ENCODE measurements at regions not wholly inside any gene's neighbourhood (a gene's known extent, or its start where the extent isn't known, plus 50 kb on each side); places are given as distances from the start of the nearest gene placed in this dataset.

GRCh38 chr14:98551028-98551427, 721.0 kb downstream of the BCL11B start:
- DNase-seq: no peak

- DNase-seq: no peak
These were observed 716.6 kb downstream of the BCL11B start for GRCh38 chr14:98555440-98555839.

- DNase-seq: no peak
These were observed 708.0 kb downstream of the BCL11B start for GRCh38 chr14:98564006-98564405.

DNA sequence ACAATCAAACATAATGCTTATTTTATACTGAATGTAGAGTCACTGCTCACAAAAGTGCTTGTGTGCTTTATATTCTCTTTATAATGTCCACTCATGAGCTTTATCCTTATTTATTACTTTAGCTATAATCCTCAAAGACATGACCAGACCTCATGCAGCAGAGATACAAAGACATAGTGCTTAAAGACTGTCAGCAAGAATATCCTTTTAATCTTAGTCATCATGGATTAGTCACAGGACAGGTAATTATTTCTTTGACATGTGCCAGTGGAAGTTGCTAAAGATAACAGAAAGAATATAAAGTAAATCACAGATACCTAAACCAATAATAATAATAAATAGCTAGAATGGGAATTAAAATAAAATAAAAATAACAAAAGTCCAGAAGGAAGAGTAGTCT, 707.5 kb downstream of the BCL11B start:
- DNase-seq: no peak

- no peak for DNase-seq
These were observed 700.9 kb downstream of the BCL11B start for GRCh38 chr14:98571104-98571503.

GRCh38 chr14:98573082-98573481, 698.9 kb downstream of the BCL11B start:
- no peak for DNase-seq

- DNase-seq: no peak
These were observed 695.5 kb downstream of the BCL11B start for GRCh38 chr14:98576463-98576862.

DNA sequence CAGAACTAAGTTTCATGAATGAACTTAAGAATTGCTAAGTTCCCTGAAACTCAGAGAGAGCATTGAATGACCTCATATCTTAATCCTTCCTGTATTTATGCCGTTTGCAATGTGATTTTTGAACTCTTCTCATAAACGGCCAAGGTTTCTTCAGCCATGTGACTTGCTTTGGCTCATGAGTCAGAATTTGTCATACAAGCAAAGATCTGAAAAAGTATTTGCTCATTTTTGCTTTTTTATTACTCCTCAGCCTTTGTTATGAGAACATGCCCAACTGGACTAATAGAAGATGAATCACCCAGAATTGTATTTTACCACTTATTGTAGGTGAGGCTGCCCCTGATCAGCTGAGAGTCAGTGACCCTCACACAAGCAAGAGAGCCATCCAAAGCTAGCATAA, 693.8 kb downstream of the BCL11B start:
- DNase-seq: no peak

DNA sequence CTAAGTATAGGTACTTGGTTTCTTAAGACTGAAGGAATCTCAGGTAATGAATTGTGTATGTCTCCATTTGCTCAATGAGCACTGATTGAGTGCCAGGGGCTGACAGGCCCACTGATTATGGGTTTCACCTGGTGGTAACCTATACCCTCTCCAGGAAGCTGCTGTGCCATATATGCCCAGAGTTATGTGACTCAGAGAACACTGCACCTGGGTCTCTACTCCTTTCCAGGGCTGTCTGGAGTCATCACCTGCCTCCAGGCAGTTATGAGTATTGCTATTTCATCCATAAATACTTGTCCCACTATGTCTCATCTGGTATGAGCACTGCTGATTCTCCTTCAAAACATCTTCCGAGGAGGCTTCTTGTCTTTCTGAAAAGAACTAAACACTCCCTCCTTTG, 692.9 kb downstream of the BCL11B start:
- DNase-seq: no peak

- no peak for DNase-seq
These were observed 691.8 kb downstream of the BCL11B start for GRCh38 chr14:98580131-98580678.

GRCh38 chr14:98582276-98582675, 689.7 kb downstream of the BCL11B start:
- DNase-seq: no peak

DNA sequence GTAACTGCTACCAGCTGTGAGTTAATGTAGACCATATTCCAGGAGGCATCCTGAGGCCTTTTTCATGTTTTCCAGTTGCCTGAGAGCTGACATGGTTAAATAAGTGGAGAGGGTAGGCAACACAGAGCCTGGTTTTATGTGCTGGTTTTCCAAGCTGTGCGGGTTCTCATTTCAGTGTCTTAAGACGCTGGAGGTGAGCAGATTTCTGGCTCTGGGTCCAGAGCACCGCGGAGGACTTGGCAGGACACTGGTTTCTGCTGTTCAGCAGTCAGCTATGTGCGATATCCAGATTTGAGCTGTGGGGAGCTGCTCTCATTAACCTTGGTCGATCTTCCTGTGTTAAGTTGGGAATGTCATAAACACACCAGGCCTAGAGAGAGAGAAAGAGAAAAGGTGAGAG, 680.8 kb downstream of the BCL11B start:
- no peak for DNase-seq

DNA sequence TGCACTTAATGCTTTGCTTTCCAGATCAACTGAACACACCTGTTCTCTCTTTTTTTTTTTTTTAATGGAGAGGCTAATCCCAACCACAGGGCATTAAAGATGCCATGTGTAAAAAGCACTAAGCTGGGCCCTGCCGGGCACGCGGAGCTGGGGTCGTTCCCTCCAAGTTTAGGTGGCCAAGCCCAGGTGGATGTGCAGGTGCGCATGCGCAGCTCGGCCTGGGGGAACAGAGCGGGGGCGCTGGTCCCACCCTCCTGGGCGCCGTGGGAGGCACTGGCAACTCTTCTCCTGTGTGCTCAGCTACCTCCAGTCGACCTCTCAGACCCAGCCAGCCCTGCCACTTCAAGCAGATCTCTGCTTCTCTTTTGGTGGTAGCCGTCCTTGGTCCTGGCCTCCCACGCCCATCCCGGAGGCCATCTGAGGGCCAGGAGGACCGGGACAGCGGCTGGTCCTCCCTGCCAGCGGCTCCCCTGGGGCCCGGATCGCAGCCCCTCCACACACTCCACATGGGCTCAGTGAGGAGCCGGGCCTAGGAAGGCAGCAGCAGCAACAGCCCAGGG, 679.3 kb downstream of the BCL11B start:
- no peak for DNase-seq

GRCh38 chr14:98593361-98593761, 678.6 kb downstream of the BCL11B start:
- DNase-seq: no peak

GRCh38 chr14:98594156-98594555, 677.8 kb downstream of the BCL11B start:
- DNase-seq: no peak

- DNase-seq: no peak
These were observed 673.4 kb downstream of the BCL11B start for GRCh38 chr14:98598576-98598975.

- no peak for DNase-seq
These were observed 672.9 kb downstream of the BCL11B start for GRCh38 chr14:98599082-98599481.

GRCh38 chr14:98602983-98603382, 669.0 kb downstream of the BCL11B start:
- DNase-seq: no peak

DNA sequence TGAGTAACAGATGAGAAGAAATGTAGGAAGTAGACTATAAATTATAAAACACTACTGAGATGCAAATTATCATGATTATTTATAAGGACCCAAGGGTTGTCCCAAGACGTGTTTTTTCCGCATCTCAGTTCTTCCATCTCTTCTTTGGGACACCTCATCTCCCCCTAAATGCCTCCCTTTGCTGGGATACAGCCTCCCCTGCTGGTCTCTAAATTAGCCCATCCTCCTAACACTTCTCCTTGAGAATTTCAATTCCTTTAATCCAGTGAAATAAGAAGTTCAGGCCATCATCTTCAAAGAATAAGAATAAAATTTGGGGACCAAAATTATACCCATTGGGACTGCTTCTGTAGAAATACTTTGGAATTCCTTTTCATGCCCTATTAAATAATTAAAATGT, 667.0 kb downstream of the BCL11B start:
- DNase-seq: no peak

GRCh38 chr14:98606041-98606640, 665.9 kb downstream of the BCL11B start:
- DNase-seq: no peak

DNA sequence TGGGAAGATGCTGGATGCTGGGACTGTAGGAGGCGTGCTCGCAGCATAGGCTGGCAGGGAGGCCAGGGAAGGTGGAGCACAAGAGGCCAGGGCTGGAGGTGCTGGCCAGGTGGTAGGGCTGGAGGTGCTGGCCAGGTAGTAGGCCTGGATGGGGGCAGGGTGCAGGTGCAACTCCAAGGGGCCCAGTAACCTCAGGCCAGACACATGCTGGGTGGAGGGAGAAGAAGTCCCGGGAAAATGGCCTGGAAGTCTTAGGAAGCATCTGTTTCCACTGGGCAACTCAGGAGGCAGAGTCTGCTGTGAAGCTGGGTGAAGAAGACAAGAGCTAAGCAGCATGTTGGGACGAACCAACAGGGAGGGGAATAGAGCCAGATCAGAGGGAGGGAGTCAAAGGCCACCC, 665.2 kb downstream of the BCL11B start:
- no peak for DNase-seq

GRCh38 chr14:98607341-98607910, 664.6 kb downstream of the BCL11B start:
- DNase-seq: no peak

- no peak for DNase-seq
These were observed 663.6 kb downstream of the BCL11B start for GRCh38 chr14:98608071-98609060.

Data from NCI-H446 treated with DMSO at 0.1 percent for 48 hours (cell line).